ENCODE measurements at regions not wholly inside any gene's neighbourhood (a gene's known extent, or its start where the extent isn't known, plus 50 kb on each side); places are given as distances from the start of the nearest gene placed in this dataset.

DNA sequence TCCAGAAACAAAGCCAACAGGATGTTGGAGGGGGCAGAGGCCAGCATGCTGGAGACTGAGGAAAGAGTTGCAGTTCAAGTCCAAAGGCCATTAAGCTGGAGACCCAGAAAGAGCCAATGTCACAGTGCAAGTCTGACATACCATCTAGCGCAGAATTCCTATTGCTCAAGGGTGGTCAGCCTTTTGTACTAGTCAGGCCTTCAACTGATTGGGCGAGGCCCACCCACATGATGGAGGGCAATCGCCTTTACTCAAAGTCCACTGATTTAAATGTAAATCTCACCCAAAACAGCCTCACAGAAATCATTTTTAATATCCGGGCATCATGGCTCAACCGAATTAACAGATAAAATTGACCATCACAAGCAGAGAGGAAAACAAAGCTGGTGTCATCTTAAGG, 113.9 kb downstream of the RCN1 start:
- TF ChIP-seq, protein P1, sequence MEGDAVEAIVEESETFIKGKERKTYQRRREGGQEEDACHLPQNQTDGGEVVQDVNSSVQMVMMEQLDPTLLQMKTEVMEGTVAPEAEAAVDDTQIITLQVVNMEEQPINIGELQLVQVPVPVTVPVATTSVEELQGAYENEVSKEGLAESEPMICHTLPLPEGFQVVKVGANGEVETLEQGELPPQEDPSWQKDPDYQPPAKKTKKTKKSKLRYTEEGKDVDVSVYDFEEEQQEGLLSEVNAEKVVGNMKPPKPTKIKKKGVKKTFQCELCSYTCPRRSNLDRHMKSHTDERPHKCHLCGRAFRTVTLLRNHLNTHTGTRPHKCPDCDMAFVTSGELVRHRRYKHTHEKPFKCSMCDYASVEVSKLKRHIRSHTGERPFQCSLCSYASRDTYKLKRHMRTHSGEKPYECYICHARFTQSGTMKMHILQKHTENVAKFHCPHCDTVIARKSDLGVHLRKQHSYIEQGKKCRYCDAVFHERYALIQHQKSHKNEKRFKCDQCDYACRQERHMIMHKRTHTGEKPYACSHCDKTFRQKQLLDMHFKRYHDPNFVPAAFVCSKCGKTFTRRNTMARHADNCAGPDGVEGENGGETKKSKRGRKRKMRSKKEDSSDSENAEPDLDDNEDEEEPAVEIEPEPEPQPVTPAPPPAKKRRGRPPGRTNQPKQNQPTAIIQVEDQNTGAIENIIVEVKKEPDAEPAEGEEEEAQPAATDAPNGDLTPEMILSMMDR (IDR thresholded peaks at IDR 0.05; ENCODE audit: insufficient read depth, low read length, severe bottlenecking): no peak
- FAIRE-seq: no peak
- Histone ChIP-seq H3K4me3 (ENCODE audit: low read depth, low read length) (no peak overlapping the region), H3K27me3 (ENCODE audit: control insufficient read depth, insufficient read depth, low read length) (no peaks in the 10 kb centered on the region), H3K36me3 (ENCODE audit: control insufficient read depth, insufficient read depth, low read length) (no peaks in the 10 kb centered on the region)
- DNase-seq (ENCODE audit: low read depth): no peak

DNA sequence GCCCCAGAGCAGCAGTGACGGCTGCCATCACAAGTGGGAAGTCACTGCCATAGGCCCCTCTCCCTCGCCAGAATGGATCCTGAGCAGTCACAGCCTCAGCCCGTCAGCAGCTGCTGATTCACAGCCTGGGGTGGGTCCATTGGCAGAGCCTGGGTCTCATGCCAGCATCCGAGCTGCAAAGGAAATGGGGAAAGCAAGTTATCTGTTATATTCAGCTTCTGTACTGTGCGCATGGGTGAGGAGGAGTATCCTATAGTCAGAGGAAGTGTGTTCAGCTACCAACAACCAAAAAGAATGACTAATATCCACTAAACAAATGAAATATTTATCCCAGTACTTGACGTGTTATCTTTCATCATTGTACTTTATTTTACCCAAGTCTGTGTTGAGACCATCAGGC, 119.7 kb downstream of the RCN1 start:
- no peak overlapping the region for H3K4me3 ChIP-seq (ENCODE audit: low read depth, low read length)
- TF ChIP-seq, protein P1 (IDR thresholded peaks at IDR 0.05; ENCODE audit: insufficient read depth, low read length, severe bottlenecking): no peak
- DNase-seq (ENCODE audit: low read depth) (peak; percentile 44), FAIRE-seq (no peak)
- no peaks in the 10 kb centered on the region for H3K27me3 ChIP-seq (ENCODE audit: control insufficient read depth, insufficient read depth, low read length)
- no peaks in the 10 kb centered on the region for H3K36me3 ChIP-seq (ENCODE audit: control insufficient read depth, insufficient read depth, low read length)

DNA sequence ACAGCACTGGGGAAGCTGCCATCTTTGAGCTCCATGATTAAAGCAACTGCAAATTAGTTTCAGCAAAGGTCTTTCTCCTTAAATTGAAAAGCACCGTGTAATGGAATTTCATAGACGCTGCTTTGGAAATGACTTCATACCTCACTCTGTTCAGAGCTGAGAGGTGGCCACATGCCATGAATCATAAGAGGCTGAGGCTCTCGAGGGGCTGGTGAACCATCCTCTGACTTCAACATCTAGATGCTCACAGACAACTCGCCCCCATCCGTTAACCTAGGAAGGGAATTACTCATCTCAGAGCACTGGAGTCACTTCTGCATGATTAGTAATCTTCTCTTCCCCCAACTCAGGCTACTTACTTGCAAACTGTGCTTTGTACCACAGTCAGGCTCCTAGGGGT, 122.3 kb downstream of the RCN1 start:
- no peak for FAIRE-seq
- Histone ChIP-seq H3K36me3 (ENCODE audit: control insufficient read depth, insufficient read depth, low read length) (no peaks in the 10 kb centered on the region), H3K4me3 (ENCODE audit: low read depth, low read length) (no peak overlapping the region), H3K27me3 (ENCODE audit: control insufficient read depth, insufficient read depth, low read length) (no peaks in the 10 kb centered on the region)
- TF ChIP-seq, protein P1 (IDR thresholded peaks at IDR 0.05; ENCODE audit: insufficient read depth, low read length, severe bottlenecking): no peak
- DNase-seq (ENCODE audit: low read depth): peak; percentile 71

DNA sequence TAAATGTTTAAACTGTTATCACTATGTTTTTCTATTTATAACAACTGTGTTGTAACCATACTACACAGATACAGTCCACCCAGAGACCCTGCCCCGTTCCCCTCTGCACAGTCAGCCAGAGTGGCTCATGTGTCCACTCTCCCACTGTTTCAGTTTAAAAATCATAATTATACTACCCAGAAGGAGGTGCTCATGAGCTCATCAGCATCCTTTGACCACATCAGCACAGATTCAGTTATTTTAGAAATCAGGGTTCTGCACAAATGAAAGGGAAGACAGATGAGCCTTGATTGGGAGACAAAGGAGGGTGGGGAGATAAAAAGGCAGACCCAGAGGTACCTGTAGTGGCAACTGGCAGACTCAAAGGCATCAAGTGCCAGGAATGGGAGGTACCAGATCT, 124.3 kb downstream of the RCN1 start:
- Histone ChIP-seq H3K27me3 (ENCODE audit: control insufficient read depth, insufficient read depth, low read length) (no peaks in the 10 kb centered on the region), H3K36me3 (ENCODE audit: control insufficient read depth, insufficient read depth, low read length) (no peaks in the 10 kb centered on the region), H3K4me3 (ENCODE audit: low read depth, low read length) (no peak overlapping the region)
- FAIRE-seq (no peak), DNase-seq (ENCODE audit: low read depth) (no peak)
- TF ChIP-seq, protein P1 (IDR thresholded peaks at IDR 0.05; ENCODE audit: insufficient read depth, low read length, severe bottlenecking): no peak

DNA sequence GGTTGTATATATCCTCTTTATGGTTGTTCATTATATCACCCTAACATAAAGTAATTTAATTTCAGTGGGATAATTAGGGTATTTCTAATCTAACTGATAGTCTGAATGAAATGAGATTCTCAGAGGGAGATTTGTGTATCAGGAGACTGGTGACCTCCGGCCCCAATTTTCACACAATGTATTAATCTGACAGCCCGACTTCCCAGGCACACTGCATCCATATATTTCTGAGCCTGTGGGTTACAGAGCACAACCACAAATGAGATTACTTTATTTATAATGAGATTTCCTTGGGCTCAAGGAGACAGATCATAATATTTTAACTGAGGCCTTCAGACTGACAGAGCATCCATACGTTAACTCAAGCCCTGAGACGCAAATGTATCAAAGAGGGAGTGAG, 125.9 kb downstream of the RCN1 start:
- FAIRE-seq (no peak), DNase-seq (ENCODE audit: low read depth) (no peak)
- TF ChIP-seq, protein P1 (IDR thresholded peaks at IDR 0.05; ENCODE audit: insufficient read depth, low read length, severe bottlenecking): no peak
- no peak overlapping the region for H3K4me3 ChIP-seq (ENCODE audit: low read depth, low read length)
- no peaks in the 10 kb centered on the region for H3K36me3 ChIP-seq (ENCODE audit: control insufficient read depth, insufficient read depth, low read length)
- H3K27me3 ChIP-seq (ENCODE audit: control insufficient read depth, insufficient read depth, low read length): no peaks in the 10 kb centered on the region

DNA sequence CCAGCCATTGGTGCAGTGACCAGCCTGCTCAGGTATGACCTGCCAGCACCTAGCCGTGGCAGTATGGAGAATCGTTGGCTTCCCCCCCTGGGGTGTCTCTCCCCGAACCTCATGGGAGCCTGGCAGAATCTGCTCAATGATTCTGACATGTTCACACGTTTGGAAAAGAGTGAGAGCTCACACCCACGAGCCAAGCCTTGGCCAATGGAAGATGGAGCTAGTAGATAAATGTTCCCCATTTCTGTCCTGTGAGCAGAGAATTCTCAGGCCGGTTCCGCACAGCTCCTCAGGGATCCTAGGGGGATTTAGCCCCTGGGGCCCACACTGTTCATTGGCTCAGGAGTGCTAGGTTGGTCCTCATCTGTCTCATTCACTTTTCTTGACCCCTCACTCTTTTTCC, 128.4 kb downstream of the RCN1 start:
- FAIRE-seq: no peak
- no peaks in the 10 kb centered on the region for H3K27me3 ChIP-seq (ENCODE audit: control insufficient read depth, insufficient read depth, low read length)
- DNase-seq (ENCODE audit: low read depth): no peak
- no peaks in the 10 kb centered on the region for H3K36me3 ChIP-seq (ENCODE audit: control insufficient read depth, insufficient read depth, low read length)
- TF ChIP-seq, protein P1 (IDR thresholded peaks at IDR 0.05; ENCODE audit: insufficient read depth, low read length, severe bottlenecking): no peak
- no peak overlapping the region for H3K4me3 ChIP-seq (ENCODE audit: low read depth, low read length)

Measured in bronchial epithelial cell (primary cell).